Stimulated activated CD8-positive, alpha-beta memory T cell treated with anti-CD3 and anti-CD28 coated beads, Interleukin-7, amount 100 ng/mL, for 24 hours (primary cell): ENCODE measurements at regions not wholly inside any gene's neighbourhood (a gene's known extent, or its start where the extent isn't known, plus 50 kb on each side); places are given as distances from the start of the nearest gene placed in this dataset.
"Not testable (repeated sequence)": the region's sequence is repeated elsewhere in the genome, so short reads cannot be mapped to it uniquely, and the experiment has no call there.

Experiments
- DNase-seq: peaks from one replicate; pipeline ENCODE4 v3.0.0-alpha.2; 2020; ENCODE audit warnings: low read depth

DNA sequence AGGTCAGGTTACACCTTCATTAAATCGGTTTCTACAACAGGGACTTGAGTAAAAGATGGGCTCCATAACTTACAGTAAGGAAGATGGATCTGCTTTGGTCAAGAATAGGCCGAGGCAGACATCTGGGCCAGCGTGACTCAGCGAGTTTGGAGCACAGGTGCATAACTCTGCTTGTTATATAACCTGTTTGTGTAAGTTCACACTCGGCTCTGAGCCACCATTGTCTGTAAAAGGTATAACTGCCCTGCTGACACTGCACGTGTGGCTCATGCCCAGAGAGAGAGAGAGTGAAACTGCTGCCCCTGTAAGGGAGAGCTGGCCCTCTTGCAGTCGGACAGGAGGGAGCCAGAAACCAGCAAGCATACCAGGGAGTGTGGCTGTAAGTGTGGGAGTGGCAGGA, 737.9 kb upstream of the SLC35B3 start:
- no peak for DNase-seq

DNA sequence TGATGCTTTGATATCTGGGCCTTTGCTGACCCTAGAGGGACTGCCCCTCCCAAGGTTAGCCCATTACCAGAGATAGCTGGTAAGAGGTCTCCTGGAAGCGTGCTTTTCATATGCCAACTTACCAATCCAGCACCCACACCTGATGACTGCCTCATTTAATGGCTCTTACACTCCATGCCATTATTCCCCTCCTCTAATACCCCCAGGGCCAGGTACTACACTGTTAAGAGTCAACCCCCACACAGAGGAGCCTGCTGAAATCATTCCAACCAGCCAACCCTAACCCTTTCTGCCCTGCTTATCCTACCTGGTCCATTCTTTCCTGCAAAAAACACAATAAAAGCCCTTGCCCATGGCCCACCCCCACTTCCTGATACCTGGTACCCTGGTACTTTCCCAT, 736.8 kb upstream of the SLC35B3 start:
- DNase-seq: no peak

DNA sequence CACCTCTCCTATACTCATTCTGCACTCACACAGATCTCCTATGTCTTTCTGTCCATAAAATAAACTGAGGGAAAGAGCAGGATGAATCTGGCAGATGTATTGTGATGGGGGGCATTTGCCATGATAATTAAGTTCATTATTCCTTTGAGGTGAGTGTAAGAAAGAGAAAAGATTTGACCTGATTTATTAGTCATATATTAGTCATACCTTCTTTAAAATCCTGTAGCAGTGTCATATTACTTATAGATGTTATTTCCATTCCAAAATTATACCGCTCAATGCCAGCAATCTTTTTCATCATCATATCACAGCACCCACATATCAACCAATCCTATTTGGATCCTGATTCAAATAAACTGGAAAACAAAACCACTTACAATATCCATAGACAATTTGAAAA, 733.3 kb upstream of the SLC35B3 start:
- no peak for DNase-seq

DNA sequence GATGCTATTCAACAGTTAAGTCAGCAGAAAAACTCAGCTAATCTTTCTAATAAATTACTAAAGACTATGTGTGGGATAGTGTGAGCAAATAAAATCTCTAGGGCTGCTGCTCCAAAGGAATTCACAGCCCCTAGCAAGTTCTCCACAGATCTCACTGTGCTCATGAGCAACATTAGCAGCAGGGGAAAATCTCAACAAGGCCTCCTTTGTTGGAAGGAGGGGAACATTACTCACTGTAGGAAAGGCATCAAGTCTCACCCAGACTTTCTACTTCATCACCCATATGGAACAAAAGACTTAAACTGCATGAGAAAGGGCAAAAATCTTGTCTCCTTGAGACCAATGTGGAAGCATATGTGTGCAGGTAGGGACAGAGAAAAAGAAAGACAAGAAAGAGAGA, 726.4 kb upstream of the SLC35B3 start:
- DNase-seq: no peak

DNA sequence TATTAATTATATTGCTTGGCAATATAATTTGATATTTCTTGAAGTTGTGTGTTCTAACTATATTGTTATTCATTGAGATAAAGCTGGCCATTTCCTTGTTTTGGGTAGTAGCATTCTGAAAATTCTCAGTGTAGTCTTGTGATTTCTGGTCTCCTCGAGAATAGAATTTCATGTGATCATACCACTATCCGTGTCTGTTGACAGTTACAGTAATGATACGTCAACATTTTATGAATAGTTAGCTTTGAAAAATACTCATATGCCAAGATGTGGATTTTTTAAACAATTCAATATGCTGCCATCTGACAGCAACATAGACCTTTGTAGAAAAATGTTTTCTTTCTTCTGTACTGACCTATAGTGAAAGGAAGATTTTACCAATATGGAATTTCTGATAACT, 723.7 kb upstream of the SLC35B3 start:
- DNase-seq: no peak

DNA sequence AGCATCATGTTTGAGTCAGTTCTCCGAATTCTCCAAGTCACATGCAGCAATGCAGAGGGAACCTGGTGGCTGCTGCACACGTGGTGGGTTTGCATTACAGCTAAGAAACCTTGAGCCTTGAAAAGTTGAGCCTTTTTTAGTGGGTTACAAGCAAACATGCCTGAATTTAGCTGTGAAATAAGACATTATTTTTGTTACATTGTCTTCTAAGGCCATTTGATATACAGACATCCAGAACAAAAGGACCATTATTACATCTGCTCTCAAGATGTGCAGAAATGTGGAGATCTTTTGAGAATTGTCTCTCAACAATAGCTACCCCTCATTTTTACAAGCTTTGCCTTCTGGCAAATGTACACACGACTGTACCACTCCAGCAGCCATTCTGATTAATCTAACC, 720.5 kb upstream of the SLC35B3 start:
- DNase-seq: no peak

DNA sequence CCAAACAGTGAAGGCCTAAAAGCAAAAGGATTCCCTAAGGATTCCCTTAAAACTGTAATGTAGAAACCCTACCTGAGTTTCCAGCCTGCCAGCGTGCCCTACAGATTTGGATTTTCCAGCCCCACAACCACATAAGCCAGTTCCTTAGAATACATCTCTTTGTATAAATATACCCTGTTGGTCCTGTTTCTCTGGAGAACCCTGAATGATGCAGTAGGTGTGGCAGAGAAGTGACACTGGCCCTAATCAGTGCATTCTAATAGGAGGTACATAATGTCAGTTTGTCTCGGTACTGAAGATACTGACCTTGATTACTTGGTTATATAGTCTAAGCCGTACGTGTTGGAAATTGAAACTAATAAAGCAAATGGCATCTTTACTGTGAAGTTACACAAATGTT, 707.8 kb upstream of the SLC35B3 start:
- no peak for DNase-seq

DNA sequence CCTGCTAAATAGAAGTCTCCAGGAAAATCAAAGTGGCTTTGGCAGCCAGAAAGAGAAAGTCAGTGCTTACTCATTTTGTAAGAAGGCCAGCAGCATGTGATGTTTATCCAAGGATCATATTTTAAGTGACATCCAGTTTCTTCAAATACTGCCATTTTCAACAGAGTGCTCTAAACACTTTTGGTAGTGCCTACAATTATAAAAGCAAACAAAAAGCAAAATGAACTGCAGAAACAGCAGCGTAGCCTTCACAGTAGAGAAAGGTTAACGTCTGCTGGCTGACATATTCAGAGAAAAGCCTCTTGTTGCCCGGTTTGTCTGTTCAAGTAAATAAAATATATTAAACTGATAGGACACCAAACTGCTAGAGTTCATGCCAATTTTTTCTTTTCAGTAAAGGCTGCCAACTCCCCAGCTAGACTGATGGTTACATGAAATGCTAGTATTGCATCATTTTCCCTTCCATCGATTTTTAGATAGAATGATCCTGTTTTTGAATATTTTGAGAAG, 705.7 kb upstream of the SLC35B3 start:
- DNase-seq: no peak

DNA sequence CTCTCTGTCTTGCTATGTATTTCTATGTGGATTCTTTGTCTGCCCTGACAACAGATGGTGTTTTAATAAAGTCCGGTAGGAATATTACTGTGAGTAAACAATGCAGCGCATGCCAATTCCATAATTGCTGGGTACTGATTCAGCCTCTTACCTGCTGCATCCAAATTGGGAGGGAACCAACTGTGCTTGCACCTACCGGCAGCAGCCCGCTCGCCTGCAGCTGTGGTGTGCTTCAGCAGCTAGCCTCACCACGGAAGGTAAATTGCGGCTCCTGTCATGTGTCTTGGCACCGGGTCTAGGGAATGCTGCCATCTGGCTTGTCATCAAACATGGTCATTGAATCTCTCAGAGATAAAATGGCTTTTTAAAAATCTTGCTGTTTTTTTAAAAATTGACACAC, 704.8 kb upstream of the SLC35B3 start:
- no peak for DNase-seq

DNA sequence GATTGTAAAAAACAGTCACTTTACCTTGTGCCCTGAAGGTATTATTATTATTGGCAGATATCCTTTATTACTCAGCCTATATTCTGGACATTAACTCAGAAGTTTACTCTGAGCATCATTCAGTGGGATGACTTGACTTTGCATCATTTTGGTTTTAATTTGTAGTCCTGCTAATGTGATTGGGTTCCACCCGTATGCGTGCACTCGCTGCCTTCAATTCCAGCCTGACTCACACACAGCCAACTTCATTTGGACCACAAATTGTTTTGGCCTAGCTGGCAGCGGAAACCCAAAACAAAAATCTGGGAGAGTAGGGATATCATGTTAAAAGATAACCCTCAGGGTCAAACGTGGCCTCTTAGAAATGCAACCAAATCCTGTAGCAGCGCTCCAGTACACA, 704.4 kb upstream of the SLC35B3 start:
- DNase-seq: no peak

DNA sequence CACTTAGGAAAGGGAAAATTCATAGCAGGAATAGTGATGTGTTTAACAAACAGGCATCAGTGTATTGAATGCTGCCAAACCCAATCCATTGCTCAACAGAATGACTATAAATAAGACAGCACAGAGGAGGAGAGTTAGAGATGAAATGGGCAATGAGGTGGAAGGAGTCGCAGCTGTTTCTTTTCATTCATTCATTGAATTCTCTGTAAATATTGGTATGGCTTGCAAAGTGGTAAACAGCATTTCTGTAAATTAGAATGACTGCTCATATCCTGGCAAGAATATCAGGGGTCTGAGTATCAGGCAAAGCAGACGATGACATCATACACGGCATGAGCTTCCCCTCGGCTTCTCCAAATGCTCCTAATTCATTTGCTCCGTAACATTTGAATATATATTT, 703.6 kb upstream of the SLC35B3 start:
- no peak for DNase-seq

DNA sequence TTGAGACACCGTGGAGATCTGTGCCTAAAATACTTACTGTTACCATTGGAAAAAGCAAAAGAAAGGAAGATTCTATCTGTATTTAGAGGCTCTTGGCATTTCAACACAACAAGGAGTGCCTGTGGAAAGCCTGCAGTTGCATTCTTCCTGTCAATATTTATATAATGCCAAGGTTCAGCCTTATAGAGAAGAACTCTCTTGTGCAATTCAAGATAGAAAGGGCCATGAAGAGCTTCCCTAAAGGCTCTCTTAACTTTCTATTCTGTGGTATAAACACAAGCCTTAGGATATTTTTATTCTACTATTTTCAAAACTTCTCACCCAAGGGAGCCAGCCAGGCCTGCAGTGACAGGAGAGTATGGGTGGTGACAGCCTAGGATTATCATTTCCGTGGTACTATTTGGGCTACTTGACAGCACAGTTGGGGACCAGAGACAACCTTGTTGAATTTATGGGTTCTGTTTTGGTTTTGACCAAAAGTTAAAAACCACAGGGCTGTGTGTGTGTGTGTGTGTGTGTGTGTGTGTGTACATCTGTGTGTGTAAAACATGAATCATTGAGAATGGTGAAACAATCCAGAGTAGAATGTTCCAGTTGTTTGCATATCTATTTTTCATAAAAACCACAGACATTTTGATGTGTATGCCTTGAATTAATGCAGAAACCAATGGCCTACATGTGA, 700.9 kb upstream of the SLC35B3 start:
- no peak for DNase-seq

DNA sequence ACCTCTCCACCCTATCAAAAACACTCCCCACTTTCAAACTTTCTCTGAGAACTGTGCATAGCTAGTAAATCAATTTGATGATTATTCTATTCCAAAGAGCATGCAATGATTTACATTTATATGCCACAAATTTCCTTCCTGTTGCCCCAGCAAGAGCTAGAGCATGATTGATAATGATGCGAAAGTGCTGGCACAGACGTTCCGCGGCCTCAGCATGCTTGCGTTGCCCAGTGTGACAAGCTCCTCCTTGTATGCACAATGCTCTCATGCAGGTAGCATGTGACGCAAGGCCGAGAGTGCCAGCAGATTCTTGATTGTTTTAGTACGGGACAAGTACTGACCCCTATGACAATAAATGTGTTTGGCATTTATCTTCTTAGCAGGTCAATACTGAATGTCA, 696.3 kb upstream of the SLC35B3 start:
- no peak for DNase-seq

DNA sequence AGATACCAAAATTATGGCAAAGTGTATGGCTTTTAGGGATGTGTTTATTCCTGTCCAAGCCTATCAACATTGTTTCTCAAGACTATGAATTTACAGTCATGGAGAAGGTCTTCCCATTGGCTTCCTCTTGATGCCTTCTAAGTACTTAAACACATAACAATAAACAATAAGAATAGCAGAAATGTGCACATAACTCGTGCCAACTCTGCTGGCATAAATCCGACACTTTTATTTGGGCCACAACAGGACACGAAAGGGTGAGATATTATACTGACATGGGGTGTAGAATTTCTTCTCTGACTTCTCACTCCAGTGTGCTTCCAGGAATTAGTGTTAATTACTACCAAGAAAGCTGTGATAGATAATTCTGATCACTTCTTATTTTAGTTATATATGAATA, 695.9 kb upstream of the SLC35B3 start:
- DNase-seq: no peak

DNA sequence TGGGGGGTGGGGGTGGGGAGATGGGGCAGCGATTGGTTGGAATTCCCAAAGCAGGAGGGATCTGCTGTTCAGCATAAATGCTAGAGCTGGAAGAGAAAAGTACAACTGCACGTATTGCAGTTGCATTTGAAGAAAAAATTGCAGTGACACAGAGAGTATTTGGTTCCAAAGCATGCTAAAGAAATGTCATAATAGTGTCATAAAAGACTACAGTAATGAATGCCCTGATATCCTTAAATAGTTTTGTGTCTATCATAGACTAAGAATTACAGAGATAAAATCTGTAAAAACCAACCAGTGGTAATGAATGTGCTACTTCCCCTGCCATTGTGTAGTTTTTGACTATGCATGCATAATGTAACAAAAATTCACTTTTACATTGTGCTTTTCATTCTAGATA, 693.6 kb upstream of the SLC35B3 start:
- DNase-seq: no peak

DNA sequence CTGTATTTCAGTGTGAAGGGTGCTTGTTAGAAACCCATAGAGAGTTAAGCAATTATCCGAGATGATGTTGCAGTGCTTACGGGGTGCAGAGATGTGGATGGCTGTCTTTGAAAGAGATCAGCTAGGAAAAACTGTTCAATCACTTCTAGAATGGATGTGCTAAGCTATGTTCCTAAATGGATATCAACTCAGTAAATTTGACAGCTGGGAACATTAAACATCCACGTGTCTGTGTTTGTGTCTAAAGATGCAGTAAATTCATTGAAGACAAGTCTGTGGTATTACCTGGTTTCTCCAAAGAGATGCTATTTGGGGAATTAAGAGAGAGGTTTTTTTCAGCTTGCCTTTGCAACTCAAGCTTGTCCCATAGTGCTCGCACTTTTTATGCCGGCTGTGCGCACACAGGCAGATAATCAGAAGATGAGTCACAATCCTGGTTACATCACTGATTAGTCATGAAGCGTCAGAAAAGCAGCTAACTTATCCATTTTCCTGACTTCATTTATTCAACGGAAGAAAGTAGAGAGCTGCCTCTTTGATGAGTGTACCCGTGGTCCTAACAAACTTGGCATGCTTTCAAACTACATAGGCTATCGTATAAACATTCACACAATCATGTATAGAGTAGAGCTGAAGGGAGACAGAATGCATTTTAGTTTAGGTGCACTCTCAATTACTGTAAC, 691.7 kb upstream of the SLC35B3 start:
- DNase-seq: no peak

DNA sequence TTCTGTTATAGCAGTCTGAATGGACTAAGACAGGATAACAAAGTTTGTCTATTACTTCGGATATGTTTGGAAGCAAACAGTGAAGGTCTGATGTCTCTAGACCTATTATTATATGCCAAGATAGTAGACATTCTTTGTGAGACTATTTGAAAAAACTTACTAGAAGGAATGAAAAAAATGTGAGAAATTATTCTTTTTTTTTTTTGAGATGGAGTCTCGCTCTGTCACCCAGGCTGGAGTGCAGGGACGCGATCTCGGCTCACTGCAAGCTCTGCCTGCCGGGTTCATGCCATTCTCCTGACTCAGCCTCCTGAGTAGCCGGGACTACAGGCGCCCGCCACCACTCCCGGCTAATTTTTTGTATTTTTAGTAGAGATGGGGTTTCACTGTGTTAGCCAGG, 690.7 kb upstream of the SLC35B3 start:
- DNase-seq: not testable (repeated sequence)

DNA sequence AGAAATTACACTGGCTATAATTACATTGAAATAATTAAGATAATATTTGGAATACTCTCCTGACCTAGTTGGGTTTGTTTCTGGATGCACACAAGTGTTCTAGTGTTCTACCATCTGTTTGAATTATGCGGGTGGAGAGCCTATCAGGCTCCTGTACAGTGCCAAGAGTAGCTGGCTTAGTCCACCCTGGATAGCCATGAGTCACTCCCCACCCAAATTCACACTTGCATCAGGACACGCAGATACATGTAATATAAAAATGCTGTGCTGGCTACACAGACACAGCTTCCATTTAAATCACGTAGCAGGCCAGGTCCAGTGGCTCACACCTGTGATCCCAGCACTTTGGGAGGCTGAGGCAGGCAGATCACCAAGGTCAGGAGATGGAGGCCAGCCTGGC, 686.2 kb upstream of the SLC35B3 start:
- no peak for DNase-seq

DNA sequence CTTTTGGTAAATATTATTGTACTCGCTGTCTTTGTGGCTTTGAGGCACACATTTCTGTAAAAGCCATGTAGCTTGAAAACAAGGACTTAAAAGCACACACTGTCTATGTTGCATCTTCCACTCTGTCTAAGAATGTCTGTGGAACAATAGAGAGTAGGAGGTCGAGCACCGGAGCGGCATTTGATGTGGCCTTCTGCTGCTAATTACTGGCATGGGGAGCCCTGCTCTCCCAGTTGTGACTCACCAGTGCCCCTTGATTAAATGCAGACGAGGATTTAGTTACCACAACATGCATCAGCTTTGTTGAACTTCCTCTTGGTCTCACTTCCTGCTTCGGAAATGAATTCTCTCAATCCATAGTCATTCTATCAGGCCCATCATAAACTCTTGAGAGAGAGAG, 680.7 kb upstream of the SLC35B3 start:
- no peak for DNase-seq

DNA sequence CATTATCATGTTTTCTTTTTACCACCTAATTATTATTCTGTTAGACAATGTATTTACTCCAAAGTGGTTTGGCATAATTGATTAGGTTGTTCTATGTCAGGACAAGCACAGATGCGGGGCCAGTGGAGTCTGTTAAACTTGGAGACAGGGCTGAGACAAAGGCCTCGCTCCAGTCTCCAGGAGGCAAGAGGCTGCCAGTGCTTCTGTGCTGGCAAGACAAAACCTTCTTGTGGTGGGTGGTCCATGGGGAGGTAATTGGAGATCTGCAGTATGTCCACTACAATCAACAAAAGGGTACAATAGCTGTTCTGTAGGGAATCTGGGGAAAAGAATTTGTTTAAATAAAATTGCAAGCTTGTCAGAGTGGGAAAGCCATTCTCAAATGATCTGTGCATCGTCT, 677.2 kb upstream of the SLC35B3 start:
- DNase-seq: no peak

DNA sequence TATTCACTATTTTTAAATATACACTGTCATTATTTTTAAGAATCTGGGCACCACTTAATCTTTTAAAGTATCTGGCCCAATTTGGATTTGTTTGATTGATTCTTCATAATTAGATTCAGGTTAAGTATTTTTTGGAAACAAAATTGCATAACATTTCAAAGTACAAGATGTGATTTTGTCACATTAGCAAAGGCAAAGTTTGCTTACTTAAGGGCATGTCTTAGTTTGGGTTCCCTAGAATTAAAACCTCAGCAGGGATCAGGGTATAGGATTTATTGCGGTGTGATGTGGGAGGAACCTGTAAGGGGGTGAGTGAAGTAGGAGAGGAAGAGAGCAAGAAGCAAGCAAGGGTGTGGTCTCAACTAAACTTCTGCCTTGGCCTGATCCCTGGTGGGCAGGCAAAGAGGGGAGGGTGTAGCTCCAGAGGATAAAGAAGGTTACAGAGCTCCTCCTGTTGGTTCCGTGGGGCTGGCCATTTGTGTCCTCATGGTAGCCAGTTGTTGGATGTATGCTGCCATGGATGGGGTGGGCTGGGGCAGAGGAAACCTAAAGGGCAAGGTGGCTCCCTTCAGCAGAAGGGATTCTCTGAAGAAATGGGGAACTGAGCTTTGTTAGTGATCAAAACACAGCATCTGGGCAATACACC, 668.7 kb upstream of the SLC35B3 start:
- no peak for DNase-seq

DNA sequence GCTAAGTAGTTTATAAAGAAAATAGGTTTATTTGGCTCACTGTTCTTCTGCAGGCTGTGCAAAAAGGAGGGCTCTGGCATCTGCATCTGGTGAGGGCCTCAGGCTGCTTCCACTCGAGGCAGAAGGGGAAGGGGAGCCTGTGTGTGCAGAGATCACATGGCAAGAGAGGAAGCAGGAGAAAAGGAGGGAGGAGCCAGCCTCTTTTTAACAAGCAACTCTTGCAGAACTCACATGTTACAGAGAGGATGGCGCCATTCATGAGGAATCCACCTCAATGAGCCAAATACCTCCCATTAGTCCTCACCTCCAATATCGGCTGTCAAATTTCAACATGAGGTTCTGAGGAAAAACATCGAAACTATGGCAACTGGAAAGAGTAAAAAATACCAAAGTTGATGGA, 666.6 kb upstream of the SLC35B3 start:
- DNase-seq: no peak

DNA sequence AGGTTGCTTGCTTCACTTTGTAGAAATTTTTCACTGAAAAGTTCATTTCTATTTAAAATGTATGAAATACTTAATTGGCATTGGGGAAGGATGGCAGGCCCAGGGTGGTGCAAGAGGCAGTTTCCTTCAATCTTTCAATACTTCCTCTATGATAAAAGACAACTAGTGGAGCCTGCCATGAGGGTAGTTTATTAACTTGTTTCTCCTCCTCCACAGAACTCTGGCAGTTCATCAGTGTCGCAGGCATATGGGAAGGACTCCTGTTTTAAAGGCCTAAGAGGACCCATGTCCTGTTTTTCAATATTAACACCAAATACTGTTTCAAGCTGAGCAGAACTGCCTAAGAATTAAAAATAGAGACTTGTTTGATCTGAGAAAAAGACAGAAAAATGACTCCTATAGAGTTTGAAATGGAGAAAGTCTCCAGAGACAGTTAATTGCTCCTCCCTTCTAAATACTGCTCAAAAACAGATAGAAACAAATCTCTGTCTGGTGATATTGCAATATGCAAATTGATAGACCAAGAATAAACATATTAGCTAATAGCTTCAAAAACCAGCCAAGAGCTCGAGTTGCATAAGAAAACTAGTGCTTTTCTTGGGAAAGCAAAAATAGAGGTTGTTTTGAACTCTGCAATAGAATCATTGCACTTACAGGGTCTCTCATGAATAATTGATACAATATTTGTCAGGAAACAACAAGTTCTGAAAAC, 665.7 kb upstream of the SLC35B3 start:
- DNase-seq: no peak
